Trophoblast cell (in vitro differentiated cells and primary cell): ENCODE measurements at regions not wholly inside any gene's neighbourhood (a gene's known extent, or its start where the extent isn't known, plus 50 kb on each side); places are given as distances from the start of the nearest gene placed in this dataset.
"Not testable (repeated sequence)": the region's sequence is repeated elsewhere in the genome, so short reads cannot be mapped to it uniquely, and the experiment has no call there.

Experiments
- DNase-seq, 2 donors: peaks; one replicate each; pipeline ENCODE4 v3.0.0-alpha.2; 2016
- H2AFZ ChIP-seq: 2 replicates; pipeline ENCODE4 v1.6.1; 2013; ENCODE audit warnings: low read length, moderate library complexity, mild to moderate bottlenecking; ENCODE audit not compliant: insufficient read depth, poor library complexity
- H2AK5ac ChIP-seq: 2 replicates; pipeline ENCODE4 v1.6.1; 2013; ENCODE audit warnings: mild to moderate bottlenecking, low read length
- H2BK120ac ChIP-seq: 2 replicates; pipeline ENCODE4 v1.6.1; 2013; ENCODE audit warnings: low read length, mild to moderate bottlenecking, moderate library complexity; ENCODE audit not compliant: insufficient read depth, poor library complexity
- H2BK12ac ChIP-seq: 2 replicates; pipeline ENCODE4 v1.6.1; 2013; ENCODE audit warnings: mild to moderate bottlenecking, low read length, moderate library complexity
- H2BK5ac ChIP-seq: 2 replicates; pipeline ENCODE4 v1.6.1; 2013; ENCODE audit warnings: low read length, low read depth, moderate library complexity, mild to moderate bottlenecking; ENCODE audit not compliant: poor library complexity
- H3K14ac ChIP-seq: 2 replicates; pipeline ENCODE4 v1.6.1; 2013; ENCODE audit warnings: mild to moderate bottlenecking, low read length
- H3K18ac ChIP-seq: 2 replicates; pipeline ENCODE4 v1.6.1; 2013; ENCODE audit warnings: mild to moderate bottlenecking, low read length
- H3K23ac ChIP-seq: 2 replicates; pipeline ENCODE4 v1.6.1; 2013; ENCODE audit warnings: low read length
- H3K27ac ChIP-seq: 2 replicates; pipeline ENCODE4 v1.5.1; 2013; ENCODE audit warnings: low read depth, mild to moderate bottlenecking, inconsistent platforms, low read length, moderate library complexity
- H3K27me3 ChIP-seq: 2 replicates; pipeline ENCODE4 v1.6.1; 2013; ENCODE audit warnings: inconsistent platforms, mild to moderate bottlenecking, low read length, moderate library complexity; ENCODE audit not compliant: insufficient read depth
- H3K36me3 ChIP-seq, 2 experiments: 1 replicate in 1 of 2; 2 replicates in 1 of 2; pipeline ENCODE4 v1.6.1; 2013; ENCODE audit warnings: low read length in 2 of 2, mild to moderate bottlenecking in 2 of 2, moderate library complexity in 1 of 2; ENCODE audit not compliant: insufficient read depth in 2 of 2, control insufficient read depth in 1 of 2
- H3K4ac ChIP-seq: 2 replicates; pipeline ENCODE4 v1.6.1; 2013; ENCODE audit warnings: low read depth, mild to moderate bottlenecking, low read length, moderate library complexity
- H3K4me1 ChIP-seq, 2 experiments: 1 replicate in 1 of 2; 2 replicates in 1 of 2; pipeline ENCODE4 v1.6.1; 2013; ENCODE audit warnings: low read length in 2 of 2, mild to moderate bottlenecking in 2 of 2, moderate library complexity in 1 of 2; ENCODE audit not compliant: insufficient read depth in 2 of 2, control insufficient read depth in 1 of 2
- H3K4me2 ChIP-seq: 2 replicates; pipeline ENCODE4 v1.6.1; 2013; ENCODE audit warnings: inconsistent platforms, mild to moderate bottlenecking, low read length, moderate library complexity
- H3K4me3 ChIP-seq: 2 replicates; pipeline ENCODE4 v1.5.1; 2013; ENCODE audit warnings: mild to moderate bottlenecking, low read depth, low read length, inconsistent platforms
- H3K79me1 ChIP-seq: one replicate; pipeline ENCODE4 v1.6.1; 2013; ENCODE audit warnings: low read length
- H3K79me2 ChIP-seq: 2 replicates; pipeline ENCODE4 v1.6.1; 2013; ENCODE audit warnings: low read length, mild to moderate bottlenecking; ENCODE audit not compliant: control insufficient read depth, insufficient read depth, poor library complexity
- H3K9ac ChIP-seq: 2 replicates; pipeline ENCODE4 v1.6.1; 2013; ENCODE audit warnings: mild to moderate bottlenecking, low read length
- H3K9me3 ChIP-seq: 2 replicates; pipeline ENCODE4 v1.6.1; 2013; ENCODE audit warnings: low read depth, mild to moderate bottlenecking, control low read depth, inconsistent platforms, low read length; ENCODE audit not compliant: insufficient read depth
- H4K12ac ChIP-seq: 2 replicates; pipeline ENCODE4 v1.6.1; 2013; ENCODE audit warnings: low read depth, mild to moderate bottlenecking, low read length, moderate library complexity
- H4K8ac ChIP-seq: 2 replicates; pipeline ENCODE4 v1.6.1; 2013; ENCODE audit warnings: low read depth, mild to moderate bottlenecking, low read length, moderate library complexity
- H4K91ac ChIP-seq: one replicate; pipeline ENCODE4 v1.6.1; 2013; ENCODE audit warnings: low read depth, mild to moderate bottlenecking, low read length, moderate library complexity
- WGBS: extraction: QIAGEN DNeasy Blood & Tissue Kit; methylation state at CpG from one replicate; pipeline ENCODE4 v1.1.7; 2013; ENCODE audit warnings: missing lambda C conversion rate; ENCODE audit not compliant: insufficient read length, insufficient coverage; ENCODE audit errors: extremely low coverage; 5-methylcytosine and 5-hydroxymethylcytosine counted together

- Histone ChIP-seq H3K4me2 (no peak overlapping the region), H3K27ac (no peak overlapping the region), H3K14ac (no peak overlapping the region), H3K9me3 (no peaks in the 10 kb centered on the region), H3K4me3 (no peak overlapping the region), H3K9ac (no peak overlapping the region), H3K4ac (no peak overlapping the region), H2AFZ (no peak overlapping the region), H2BK120ac (no peak overlapping the region), H3K27me3 (no peaks in the 10 kb centered on the region), H2AK5ac (no peak overlapping the region), H2BK12ac (no peak overlapping the region), H3K23ac (no peak overlapping the region), H3K4me1 (no peaks in the 10 kb centered on the region), H4K12ac (no peak overlapping the region), H3K79me2 (no peaks in the 10 kb centered on the region), H4K8ac (no peak overlapping the region), H3K79me1 (no peaks in the 10 kb centered on the region), H4K91ac (no peak overlapping the region), H3K18ac (no peak overlapping the region), H2BK5ac (no peak overlapping the region), H3K36me3 (no peaks in the 10 kb centered on the region)
- WGBS, result no CpG with 5 or more reads among the region's 2 CpGs
- no peak for DNase-seq
Observed at GRCh38 chr2:184192649-184193048, 405.7 kb upstream of the ZNF804A start.

GRCh38 chr2:184197413-184197812 is 400.9 kb upstream of the ZNF804A start:
- Histone ChIP-seq H3K79me1 (no peaks in the 10 kb centered on the region), H3K9ac (no peak overlapping the region), H3K14ac (no peak overlapping the region), H3K79me2 (no peaks in the 10 kb centered on the region), H4K91ac (no peak overlapping the region), H3K18ac (no peak overlapping the region), H3K9me3 (no peaks in the 10 kb centered on the region), H4K8ac (no peak overlapping the region), H3K4me2 (no peak overlapping the region), H3K4me1 (no peaks in the 10 kb centered on the region), H3K27ac (no peak overlapping the region), H2BK120ac (no peak overlapping the region), H3K23ac (no peak overlapping the region), H4K12ac (no peak overlapping the region), H2BK12ac (no peak overlapping the region), H2BK5ac (no peak overlapping the region), H3K36me3 (no peaks in the 10 kb centered on the region), H3K4ac (no peak overlapping the region), H2AFZ (no peak overlapping the region), H2AK5ac (no peak overlapping the region), H3K4me3 (no peak overlapping the region), H3K27me3 (no peaks in the 10 kb centered on the region)
- WGBS, result no CpG with 5 or more reads among the region's 5 CpGs
- DNase-seq, result no peak

- H4K8ac ChIP-seq, H2AK5ac ChIP-seq, H3K14ac ChIP-seq, H3K4me3 ChIP-seq, DNase-seq, H3K4ac ChIP-seq, H3K79me2 ChIP-seq, H3K36me3 ChIP-seq, H3K23ac ChIP-seq, H3K27me3 ChIP-seq, H3K4me2 ChIP-seq, H3K4me1 ChIP-seq, H2BK120ac ChIP-seq, H2AFZ ChIP-seq, H3K18ac ChIP-seq, H2BK12ac ChIP-seq, H4K12ac ChIP-seq, H3K27ac ChIP-seq, H2BK5ac ChIP-seq, H3K9me3 ChIP-seq, H3K9ac ChIP-seq, H4K91ac ChIP-seq, H3K79me1 ChIP-seq: not testable (repeated sequence)
- no CpG with 5 or more reads among the region's 5 CpGs for WGBS
Observed at GRCh38 chr2:184198791-184199190, 399.5 kb upstream of the ZNF804A start.

GRCh38 chr2:184199274-184199673 is 399.1 kb upstream of the ZNF804A start:
- Histone ChIP-seq H2BK120ac (no peak overlapping the region), H4K8ac (no peak overlapping the region), H3K36me3 (no peaks in the 10 kb centered on the region), H3K4ac (no peak overlapping the region), H2BK5ac (no peak overlapping the region), H3K79me2 (no peaks in the 10 kb centered on the region), H3K23ac (no peak overlapping the region), H2AFZ (no peak overlapping the region), H3K9ac (no peak overlapping the region), H4K12ac (no peak overlapping the region), H3K79me1 (no peaks in the 10 kb centered on the region), H3K27me3 (no peaks in the 10 kb centered on the region), H3K9me3 (no peaks in the 10 kb centered on the region), H3K14ac (no peak overlapping the region), H3K4me1 (no peaks in the 10 kb centered on the region), H2AK5ac (no peak overlapping the region), H3K4me3 (no peak overlapping the region), H3K27ac (no peak overlapping the region), H2BK12ac (no peak overlapping the region), H3K18ac (no peak overlapping the region), H3K4me2 (no peak overlapping the region), H4K91ac (no peak overlapping the region)
- no CpG with 5 or more reads among the region's 4 CpGs for WGBS
- no peak for DNase-seq
